ENCODE measurements at regions not wholly inside any gene's neighbourhood (a gene's known extent, or its start where the extent isn't known, plus 50 kb on each side); places are given as distances from the start of the nearest gene placed in this dataset.
A peak's percentile ranks its signal among the peaks of the same experiment; 100 is the strongest.
"Not testable (repeated sequence)": the region's sequence is repeated elsewhere in the genome, so short reads cannot be mapped to it uniquely, and the experiment has no call there.

- CTCF ChIA-PET (ENCODE audit: low intra/inter-chr PET ratio, low total read pairs), result no interaction called here
- Histone ChIP-seq H3K27ac (ENCODE audit: extremely low read length, insufficient read depth, low read length) (no peak overlapping the region), H4K20me1 (ENCODE audit: insufficient read depth, low read length) (no peaks in the 10 kb centered on the region), H3K36me3 (replicated peaks in 1 of 2; ENCODE audit: control insufficient read depth in 1 of 2, insufficient read depth in 2 of 2, low read length in 2 of 2) (no peaks in the 10 kb centered on the region), H3K4me3 (replicated peaks in 1 of 3; ENCODE audit: insufficient read depth in 1 of 3, low read depth in 2 of 3, low read length in 3 of 3) (no peak overlapping the region), H3K27me3 (ENCODE audit: control insufficient read depth in 1 of 2, insufficient read depth in 2 of 2, low read length in 2 of 2) (no peaks in the 10 kb centered on the region), H3K4me2 (ENCODE audit: low read depth, low read length) (no peak overlapping the region), H3K9ac (ENCODE audit: insufficient read depth, low read depth, low read length) (no peak overlapping the region), H3K9me3 (ENCODE audit: low read length) (no peaks in the 10 kb centered on the region), H3K79me2 (ENCODE audit: insufficient read depth, low read length) (no peaks in the 10 kb centered on the region), H3K4me1 (ENCODE audit: insufficient read depth, low read length) (no peaks in the 10 kb centered on the region), H2AFZ (ENCODE audit: low read length) (no peak overlapping the region)
- in situ Hi-C loops (cut with HindIII; ENCODE audit: extremely low pct_ligation_motif_present, low pct_unique_long_range_greater_than_20kb), result no loop called here
- ATAC-seq (no peak), DNase-seq (ENCODE audit: low spot score) (no peak), FAIRE-seq (no peak)
- no peak for TF ChIP-seq ZNF773 (CRISPR knock-in tag; IDR thresholded peaks at IDR 0.05; ENCODE audit: borderline replicate concordance)
- no peak for TF ChIP-seq NAIF1 (CRISPR knock-in tag; IDR thresholded peaks at IDR 0.05; ENCODE audit: borderline replicate concordance)
- no peak for TF ChIP-seq SSRP1 (CRISPR knock-in tag; IDR thresholded peaks at IDR 0.05)
- intact Hi-C loops (cut with micrococcal nuclease; ENCODE audit: unreplicated experiment), result no loop called here
- WGBS (ENCODE audit: low lambda C conversion rate), result 0% methylated on average over 1 of the region's 1 CpG
- POLR2A ChIA-PET, result no interaction called here
- BruUV-seq (replicated peaks), result no TSS peak
These were observed 210.4 kb upstream of the BRINP3 start for GRCh38 chr1:190688096-190688495.

- H3K4me2 ChIP-seq (ENCODE audit: low read depth, low read length); H3K4me1 ChIP-seq (ENCODE audit: insufficient read depth, low read length); H3K27me3 ChIP-seq (ENCODE audit: control insufficient read depth in 1 of 2, insufficient read depth in 2 of 2, low read length in 2 of 2); H4K20me1 ChIP-seq (ENCODE audit: insufficient read depth, low read length); H3K36me3 ChIP-seq (replicated peaks in 1 of 2; ENCODE audit: control insufficient read depth in 1 of 2, insufficient read depth in 2 of 2, low read length in 2 of 2); CTCF ChIA-PET (ENCODE audit: low intra/inter-chr PET ratio, low total read pairs); H3K27ac ChIP-seq (ENCODE audit: extremely low read length, insufficient read depth, low read length); DNase-seq (ENCODE audit: low spot score); FAIRE-seq; H3K4me3 ChIP-seq (replicated peaks in 1 of 3; ENCODE audit: insufficient read depth in 1 of 3, low read depth in 2 of 3, low read length in 3 of 3); H3K79me2 ChIP-seq (ENCODE audit: insufficient read depth, low read length); H3K9ac ChIP-seq (ENCODE audit: insufficient read depth, low read depth, low read length); H2AFZ ChIP-seq (ENCODE audit: low read length); intact Hi-C loops (cut with micrococcal nuclease; ENCODE audit: unreplicated experiment); POLR2A ChIA-PET; BruUV-seq (replicated peaks); H3K9me3 ChIP-seq (ENCODE audit: low read length); in situ Hi-C loops (cut with HindIII; ENCODE audit: extremely low pct_ligation_motif_present, low pct_unique_long_range_greater_than_20kb): not testable (repeated sequence)
- WGBS (ENCODE audit: low lambda C conversion rate), result 0% methylated on average over 1 of the region's 4 CpGs
- 0 out of 2 replicates have a peak, but pooled peaks have one; percentile 30 for TF ChIP-seq CEBPB (IDR thresholded peaks at IDR 0.05; ENCODE audit: borderline replicate concordance, low read depth, low read length)
- peak; percentile 83 for ATAC-seq
These were observed 220.8 kb upstream of the BRINP3 start for GRCh38 chr1:190698488-190698887.

Data from HepG2 (cell line).